ENCODE measurements at regions not wholly inside any gene's neighbourhood (a gene's known extent, or its start where the extent isn't known, plus 50 kb on each side); places are given as distances from the start of the nearest gene placed in this dataset.
"Not testable (repeated sequence)": the region's sequence is repeated elsewhere in the genome, so short reads cannot be mapped to it uniquely, and the experiment has no call there.

- Mint-ChIP-seq H3K9me3 (peaks cover 4% of the 10 kb centered on the region), H3K36me3 (ENCODE audit: low read depth) (no peaks in the 10 kb centered on the region), H3K4me3 (no peak overlapping the region), H3K27ac (no peak overlapping the region), H3K4me1 (peaks cover 2% of the 10 kb centered on the region), H3K27me3 (peaks cover 14% of the 10 kb centered on the region)
- CTCF ChIA-PET = no interaction called here
- no peak for DNase-seq
- POLR2A ChIA-PET = no interaction called here
These were observed 96.5 kb upstream of the FAM20C start for GRCh38 chr7:95863-96260.

- CTCF ChIA-PET = interaction anchor here (1.2 kb wide), 1 partner anchor 91 kb away, joined by 3 read pairs; no protein-coding TSS in a partner anchor
- DNase-seq = no peak
- H3K4me3 Mint-ChIP-seq = no peak overlapping the region
These were observed 95.5 kb upstream of the FAM20C start for GRCh38 chr7:96861-97260.

GRCh38 chr7:97310-97841 lies 95.0 kb upstream of the FAM20C start:
- Mint-ChIP-seq H3K4me3 (no peak overlapping the region), H3K36me3 (ENCODE audit: low read depth) (no peaks in the 10 kb centered on the region), H3K9me3 (peaks cover 4% of the 10 kb centered on the region), H3K4me1 (no peaks in the 10 kb centered on the region), H3K27ac (no peak overlapping the region), H3K27me3 (peaks cover 14% of the 10 kb centered on the region)
- POLR2A ChIA-PET = no interaction called here
- CTCF ChIA-PET = interaction anchor here (1.2 kb wide), 1 partner anchor 91 kb away, joined by 3 read pairs; no protein-coding TSS in a partner anchor
- no peak for DNase-seq

More at GRCh38 chr7:96861-97260, 95.5 kb upstream of the FAM20C start:
- Mint-ChIP-seq H3K27me3 (peaks cover 14% of the 10 kb centered on the region), H3K27ac (no peak overlapping the region), H3K36me3 (ENCODE audit: low read depth) (no peaks in the 10 kb centered on the region), H3K4me1 (no peaks in the 10 kb centered on the region), H3K9me3 (peaks cover 4% of the 10 kb centered on the region)
- POLR2A ChIA-PET = no interaction called here

- peaks cover 4% of the 10 kb centered on the region for H3K9me3 Mint-ChIP-seq
These were observed 91.0 kb upstream of the FAM20C start for GRCh38 chr7:101146-102046.

GRCh38 chr7:102047-102711 lies 90.2 kb upstream of the FAM20C start:
- DNase-seq = no peak
- H3K4me3 Mint-ChIP-seq = no peak overlapping the region

More at GRCh38 chr7:101146-102046, 91.0 kb upstream of the FAM20C start:
- no peak overlapping the region for H3K4me3 Mint-ChIP-seq
- ChIA-PET CTCF (interaction anchor here (0.9 kb wide), 1 partner anchor 15 kb away, joined by 3 read pairs; no protein-coding TSS in a partner anchor), POLR2A (no interaction called here)
- H3K27ac Mint-ChIP-seq = no peak overlapping the region
- H3K36me3 Mint-ChIP-seq (ENCODE audit: low read depth) = peaks cover 2% of the 10 kb centered on the region
- peaks cover 14% of the 10 kb centered on the region for H3K27me3 Mint-ChIP-seq
- no peak for DNase-seq
- H3K4me1 Mint-ChIP-seq = peaks cover 9% of the 10 kb centered on the region

GRCh38 chr7:102721-103120 lies 89.7 kb upstream of the FAM20C start:
- H3K4me1 Mint-ChIP-seq = peaks cover 9% of the 10 kb centered on the region
- H3K27me3 Mint-ChIP-seq = peaks cover 14% of the 10 kb centered on the region
- CTCF ChIA-PET = interaction anchor here (0.9 kb wide), 1 partner anchor 16 kb away, joined by 3 read pairs; no protein-coding TSS in a partner anchor
- peaks cover 2% of the 10 kb centered on the region for H3K36me3 Mint-ChIP-seq (ENCODE audit: low read depth)
- peaks cover 4% of the 10 kb centered on the region for H3K9me3 Mint-ChIP-seq
- DNase-seq = no peak
- H3K4me3 Mint-ChIP-seq = no peak overlapping the region
- peak overlapping the region; percentile 74 for H3K27ac Mint-ChIP-seq
- POLR2A ChIA-PET = no interaction called here

More at GRCh38 chr7:102047-102711, 90.2 kb upstream of the FAM20C start:
- CTCF ChIA-PET = interaction anchor here (0.9 kb wide), 1 partner anchor 16 kb away, joined by 3 read pairs; no protein-coding TSS in a partner anchor
- POLR2A ChIA-PET = no interaction called here
- Mint-ChIP-seq H3K27ac (peak overlapping the region; percentile 74), H3K36me3 (ENCODE audit: low read depth) (peaks cover 2% of the 10 kb centered on the region), H3K27me3 (peaks cover 14% of the 10 kb centered on the region), H3K4me1 (peaks cover 9% of the 10 kb centered on the region), H3K9me3 (peaks cover 4% of the 10 kb centered on the region)

- CTCF ChIA-PET; H3K27me3 Mint-ChIP-seq; H3K4me3 Mint-ChIP-seq; POLR2A ChIA-PET; H3K9me3 Mint-ChIP-seq; H3K36me3 Mint-ChIP-seq (ENCODE audit: low read depth); H3K4me1 Mint-ChIP-seq; DNase-seq: not testable (repeated sequence)
- peak overlapping the region; percentile 55 for H3K27ac Mint-ChIP-seq
These were observed 88.4 kb upstream of the FAM20C start for GRCh38 chr7:103981-104380.

DNA sequence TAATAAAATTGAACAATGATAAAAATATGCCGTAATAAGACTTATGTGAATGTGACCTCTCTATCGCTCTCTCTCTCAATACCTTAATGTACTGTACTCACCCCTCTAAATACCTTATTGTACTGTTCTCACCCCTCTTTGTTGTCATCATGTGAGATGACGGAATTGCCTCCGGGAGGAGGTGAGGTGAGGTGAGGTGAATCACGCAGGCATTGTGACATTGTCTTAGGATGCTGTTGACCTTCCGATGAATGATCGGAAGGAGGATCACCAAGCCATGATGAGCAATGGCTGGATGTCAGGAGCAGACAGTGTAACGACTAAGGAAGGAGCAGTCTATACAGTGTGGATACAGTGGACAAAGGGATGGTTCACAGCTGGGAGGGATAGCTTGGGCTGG lies 87.4 kb upstream of the FAM20C start:
- ChIA-PET CTCF (no interaction called here), POLR2A (no interaction called here)
- Mint-ChIP-seq H3K27ac (no peak overlapping the region), H3K4me3 (no peak overlapping the region), H3K36me3 (ENCODE audit: low read depth) (peaks cover 2% of the 10 kb centered on the region), H3K4me1 (peaks cover 9% of the 10 kb centered on the region), H3K27me3 (peaks cover 4% of the 10 kb centered on the region), H3K9me3 (no peaks in the 10 kb centered on the region)
- no peak for DNase-seq

DNA sequence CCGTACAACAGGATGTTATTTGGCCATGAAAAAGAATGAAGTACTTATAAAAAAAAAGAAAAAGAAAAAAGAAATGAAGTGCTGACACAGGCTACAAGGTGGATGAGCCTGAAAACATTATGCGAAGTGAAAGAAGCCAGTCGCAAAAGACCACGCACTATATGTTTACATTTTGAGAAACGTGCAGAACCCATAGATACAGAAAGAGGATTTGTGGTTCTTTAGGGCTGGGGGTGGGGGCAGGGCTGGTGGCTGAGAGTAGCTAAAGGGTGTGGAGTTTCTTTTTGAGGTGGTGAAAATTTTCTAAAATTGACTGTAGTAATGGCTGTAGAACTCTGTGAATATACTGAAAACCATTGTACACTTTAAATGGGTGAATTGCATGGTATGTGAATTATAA lies 86.0 kb upstream of the FAM20C start:
- no peak overlapping the region for H3K27ac Mint-ChIP-seq
- POLR2A ChIA-PET = no interaction called here
- DNase-seq = no peak
- peaks cover 2% of the 10 kb centered on the region for H3K36me3 Mint-ChIP-seq (ENCODE audit: low read depth)
- CTCF ChIA-PET = no interaction called here
- peaks cover 5% of the 10 kb centered on the region for H3K27me3 Mint-ChIP-seq
- no peak overlapping the region for H3K4me3 Mint-ChIP-seq
- H3K9me3 Mint-ChIP-seq = no peaks in the 10 kb centered on the region
- peaks cover 9% of the 10 kb centered on the region for H3K4me1 Mint-ChIP-seq

GRCh38 chr7:107233-107632 lies 85.1 kb upstream of the FAM20C start:
- Mint-ChIP-seq H3K36me3 (ENCODE audit: low read depth) (peaks cover 2% of the 10 kb centered on the region), H3K4me1 (peaks cover 9% of the 10 kb centered on the region), H3K4me3 (no peak overlapping the region), H3K9me3 (no peaks in the 10 kb centered on the region), H3K27me3 (peaks cover 13% of the 10 kb centered on the region), H3K27ac (no peak overlapping the region)
- ChIA-PET CTCF (no interaction called here), POLR2A (no interaction called here)
- DNase-seq = no peak

DNA sequence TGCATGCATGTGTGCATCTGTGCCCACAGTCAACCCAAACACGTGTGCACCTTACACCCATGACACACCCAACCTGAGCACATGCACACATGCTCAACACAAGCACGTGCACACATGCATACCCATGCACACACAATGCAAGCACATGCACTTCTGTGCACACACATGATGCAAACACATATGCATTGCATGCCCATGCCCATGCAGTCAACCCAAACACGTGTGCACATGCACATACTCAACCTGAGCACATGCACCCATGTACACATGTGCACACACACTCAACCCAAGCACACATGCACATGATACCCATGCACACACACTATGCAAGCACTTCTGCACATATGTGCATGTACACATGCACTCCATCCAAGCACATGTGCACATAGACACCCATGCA lies 84.5 kb upstream of the FAM20C start:
- Mint-ChIP-seq H3K27ac (no peak overlapping the region), H3K9me3 (no peaks in the 10 kb centered on the region), H3K4me3 (no peak overlapping the region), H3K4me1 (peaks cover 6% of the 10 kb centered on the region), H3K36me3 (ENCODE audit: low read depth) (no peaks in the 10 kb centered on the region), H3K27me3 (peaks cover 18% of the 10 kb centered on the region)
- DNase-seq = no peak
- ChIA-PET POLR2A (no interaction called here), CTCF (no interaction called here)

DNA sequence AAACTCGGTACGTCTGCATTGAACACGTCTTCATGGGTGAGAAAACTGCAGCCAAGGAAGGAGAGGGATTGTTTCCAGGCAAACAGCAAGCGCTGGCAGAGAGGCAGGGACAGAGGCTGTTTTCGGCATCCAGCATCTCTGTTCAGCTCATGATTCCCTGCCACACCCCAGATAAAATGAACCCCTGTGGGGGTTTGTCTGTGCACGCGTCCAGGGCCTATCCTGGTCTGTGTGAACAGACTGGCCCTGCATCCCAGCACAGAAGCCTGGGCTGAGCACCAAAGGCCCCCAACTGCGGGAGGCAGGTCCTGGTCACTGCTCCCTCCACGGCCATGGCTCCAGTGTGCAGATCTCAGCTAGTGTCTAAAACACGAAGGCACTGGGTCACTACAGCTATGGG lies 83.3 kb upstream of the FAM20C start:
- Mint-ChIP-seq H3K4me1 (peaks cover 4% of the 10 kb centered on the region), H3K36me3 (ENCODE audit: low read depth) (no peaks in the 10 kb centered on the region), H3K27me3 (peaks cover 27% of the 10 kb centered on the region), H3K27ac (no peak overlapping the region), H3K4me3 (no peak overlapping the region), H3K9me3 (no peaks in the 10 kb centered on the region)
- no peak for DNase-seq
- POLR2A ChIA-PET = no interaction called here
- CTCF ChIA-PET = no interaction called here

DNA sequence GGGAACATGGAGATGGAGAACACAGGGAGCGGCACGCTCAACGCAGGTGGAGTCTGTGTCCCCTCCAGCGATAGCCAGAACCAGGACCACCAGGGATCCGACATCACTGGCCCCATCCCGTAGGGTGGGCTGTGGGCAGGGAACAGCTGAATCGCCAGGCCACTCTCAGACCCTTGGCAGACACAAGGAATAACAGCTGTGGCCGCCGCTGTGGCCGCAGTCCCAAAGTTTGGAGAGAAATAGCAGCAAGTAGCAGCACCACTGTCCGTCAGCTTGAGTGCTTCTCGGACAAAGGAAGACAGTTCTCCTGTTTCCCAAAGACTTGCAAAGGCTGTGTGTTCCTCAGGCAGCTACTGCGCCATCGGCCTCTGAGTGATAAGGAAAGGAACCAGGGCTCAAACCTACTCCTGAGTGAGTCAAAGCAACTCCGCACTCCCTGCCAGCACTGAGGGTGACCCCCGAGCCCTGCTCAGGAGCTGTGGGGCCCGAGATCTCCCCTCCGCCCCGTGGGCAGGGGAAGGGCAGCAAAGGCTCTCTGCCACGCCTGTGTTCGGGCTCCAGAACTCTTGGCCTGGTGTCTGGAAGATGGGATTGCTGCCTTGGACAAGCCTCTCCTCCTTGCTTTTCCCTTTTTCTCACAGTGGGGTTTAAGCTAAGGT lies 82.3 kb upstream of the FAM20C start:
- ChIA-PET CTCF (no interaction called here), POLR2A (no interaction called here)
- H3K36me3 Mint-ChIP-seq (ENCODE audit: low read depth) = no peaks in the 10 kb centered on the region
- no peaks in the 10 kb centered on the region for H3K4me1 Mint-ChIP-seq
- H3K4me3 Mint-ChIP-seq = no peak overlapping the region
- peaks cover 34% of the 10 kb centered on the region for H3K27me3 Mint-ChIP-seq
- no peaks in the 10 kb centered on the region for H3K9me3 Mint-ChIP-seq
- no peak overlapping the region for H3K27ac Mint-ChIP-seq
- no peak for DNase-seq
